Fibroblast of lung (primary cell): ENCODE measurements at regions not wholly inside any gene's neighbourhood (a gene's known extent, or its start where the extent isn't known, plus 50 kb on each side); places are given as distances from the start of the nearest gene placed in this dataset.

ENCODE experiments used
- DNase-seq, 2 donors: peaks; one replicate each; pipeline versions ENCODE4 v3.0.0 to v3.0.0-alpha.2; 2010; ENCODE audit warnings: low read depth in 2 of 2
- H2AFZ ChIP-seq: 2 replicates; pipeline ENCODE4 v1.5.1; 2012; ENCODE audit warnings: low read length, control low read depth, inconsistent platforms
- H3K27ac ChIP-seq: 2 replicates; pipeline ENCODE4 v1.5.1; 2011; ENCODE audit warnings: low read length, control low read depth; ENCODE audit not compliant: insufficient read depth
- H3K27me3 ChIP-seq: 2 replicates; pipeline ENCODE4 v1.5.1; 2011; ENCODE audit warnings: mild to moderate bottlenecking, low read length; ENCODE audit not compliant: control insufficient read depth, insufficient read depth
- H3K36me3 ChIP-seq: 2 replicates; pipeline ENCODE4 v1.5.1; 2011; ENCODE audit warnings: low read length; ENCODE audit not compliant: control insufficient read depth, insufficient read depth
- H3K4me1 ChIP-seq: 2 replicates; pipeline ENCODE4 v1.5.1; 2011; ENCODE audit warnings: low read length; ENCODE audit not compliant: control insufficient read depth, insufficient read depth; ENCODE audit errors: extremely low read depth
- H3K4me2 ChIP-seq: 2 replicates; pipeline ENCODE4 v1.5.1; 2011; ENCODE audit warnings: low read length, control low read depth; ENCODE audit not compliant: insufficient read depth; ENCODE audit errors: extremely low read depth
- H3K4me3 ChIP-seq, 4 experiments: fragments of 200-600 bp in 1 of 4; sonication (generic) in 1 of 4; replicated peaks in 1 of 4; 2 replicates each; pipeline ENCODE4 v1.5.1; 2011 to 2016; ENCODE audit warnings: low read length in 4 of 4, low read depth in 3 of 4, mild to moderate bottlenecking in 3 of 4, control low read depth in 2 of 4, inconsistent platforms in 1 of 4, mixed read lengths in 1 of 4; ENCODE audit not compliant: insufficient read depth in 1 of 4; ENCODE audit errors: control extremely low read depth in 1 of 4
- H3K79me2 ChIP-seq: 2 replicates; pipeline ENCODE4 v1.5.1; 2012; ENCODE audit warnings: mild to moderate bottlenecking, low read length, inconsistent platforms; ENCODE audit not compliant: control insufficient read depth, insufficient read depth
- H3K9ac ChIP-seq: 2 replicates; pipeline ENCODE4 v1.5.1; 2011; ENCODE audit warnings: mild to moderate bottlenecking, low read length, control low read depth; ENCODE audit not compliant: insufficient read depth
- H3K9me3 ChIP-seq: 2 replicates; pipeline ENCODE4 v1.5.1; 2012; ENCODE audit warnings: low read depth, low read length; ENCODE audit not compliant: control insufficient read depth, insufficient read depth
- H4K20me1 ChIP-seq: 2 replicates; pipeline ENCODE4 v1.5.1; 2011; ENCODE audit warnings: low read length; ENCODE audit not compliant: control insufficient read depth, insufficient read depth; ENCODE audit errors: extremely low read depth
- CTCF ChIP-seq, 2 donors: IDR thresholded peaks in 1 of 2; conservative IDR thresholded peaks in 1 of 2; 1 replicate in 1 of 2; 2 replicates in 1 of 2; pipeline ENCODE4 v1.5.1; 2011 to 2012; ENCODE audit warnings: low read length in 2 of 2, control low read depth in 1 of 2, inconsistent platforms in 1 of 2, low read depth in 1 of 2, mild to moderate bottlenecking in 1 of 2
- EZH2 ChIP-seq: IDR thresholded peaks from 2 replicates; pipeline ENCODE4 v1.5.1; 2012; ENCODE audit warnings: low read length, control low read depth, mild to moderate bottlenecking; ENCODE audit errors: missing control alignments

GRCh38 chr4:62804075-62804474 is 1603.9 kb downstream of the ADGRL3 start:
- Histone ChIP-seq H3K4me3 (no peak overlapping the region), H3K27me3 (no peaks in the 10 kb centered on the region), H4K20me1 (no peaks in the 10 kb centered on the region), H2AFZ (no peak overlapping the region), H3K9me3 (no peaks in the 10 kb centered on the region), H3K79me2 (no peaks in the 10 kb centered on the region), H3K36me3 (no peaks in the 10 kb centered on the region), H3K9ac (no peak overlapping the region), H3K4me2 (no peak overlapping the region), H3K4me1 (no peaks in the 10 kb centered on the region), H3K27ac (no peak overlapping the region)
- no peak for DNase-seq
- TF ChIP-seq EZH2: no peak
- no peak for TF ChIP-seq CTCF (conservative IDR thresholded peaks at IDR 0.05 in 1 of 2, IDR thresholded peaks at IDR 0.05 in 1 of 2; ENCODE audit: low read depth in 1 of 2, low read length in 2 of 2)

GRCh38 chr4:62797221-62797620 is 1597.1 kb downstream of the ADGRL3 start:
- Histone ChIP-seq H4K20me1 (no peaks in the 10 kb centered on the region), H3K79me2 (no peaks in the 10 kb centered on the region), H3K4me2 (no peak overlapping the region), H2AFZ (no peak overlapping the region), H3K27ac (no peak overlapping the region), H3K9ac (no peak overlapping the region), H3K9me3 (no peaks in the 10 kb centered on the region), H3K4me3 (no peak overlapping the region), H3K4me1 (no peaks in the 10 kb centered on the region), H3K36me3 (no peaks in the 10 kb centered on the region), H3K27me3 (no peaks in the 10 kb centered on the region)
- DNase-seq: peak in 1 of 2 donors; percentile 0
- no peak for TF ChIP-seq CTCF (conservative IDR thresholded peaks at IDR 0.05 in 1 of 2, IDR thresholded peaks at IDR 0.05 in 1 of 2; ENCODE audit: low read depth in 1 of 2, low read length in 2 of 2)
- no peak for TF ChIP-seq EZH2

GRCh38 chr4:62791386-62791785 is 1591.3 kb downstream of the ADGRL3 start:
- no peaks in the 10 kb centered on the region for H3K9me3 ChIP-seq
- no peak overlapping the region for H2AFZ ChIP-seq
- H4K20me1 ChIP-seq: no peaks in the 10 kb centered on the region
- H3K36me3 ChIP-seq: no peaks in the 10 kb centered on the region
- H3K4me2 ChIP-seq: no peak overlapping the region
- H3K27ac ChIP-seq: no peak overlapping the region
- no peaks in the 10 kb centered on the region for H3K79me2 ChIP-seq
- H3K4me1 ChIP-seq: no peaks in the 10 kb centered on the region
- H3K27me3 ChIP-seq: no peaks in the 10 kb centered on the region
- no peak overlapping the region for H3K4me3 ChIP-seq
- TF ChIP-seq CTCF (conservative IDR thresholded peaks at IDR 0.05 in 1 of 2, IDR thresholded peaks at IDR 0.05 in 1 of 2; ENCODE audit: low read depth in 1 of 2, low read length in 2 of 2): no peak
- no peak for TF ChIP-seq EZH2
- H3K9ac ChIP-seq: no peak overlapping the region
- DNase-seq: no peak
